Natural killer cell treated with Interleukin-12 subunit alpha and Interleukin-12 subunit beta and Interleukin-15 and Interleukin-18, amount 100 ng/mL, for 72 hours (primary cell): ENCODE measurements at regions not wholly inside any gene's neighbourhood (a gene's known extent, or its start where the extent isn't known, plus 50 kb on each side); places are given as distances from the start of the nearest gene placed in this dataset.

Experiments
- ATAC-seq, 2 donors: fragments of 150-1000 bp; cut with Tn5 transposase in 1 of 2; sonication (Bioruptor Pico), chemical (Tn5 transposase) in 1 of 2; 2 replicates each; pipeline ENCODE4 v1.10.0; 2021
- DNase-seq: peaks from one replicate; pipeline ENCODE4 v3.0.0; 2022; ENCODE audit warnings: low spot score
- H3K27ac Mint-ChIP-seq, 2 donors: 1 replicate in 1 of 2; 2 replicates in 1 of 2; pipeline ENCODE4 v1.8.0; 2022; ENCODE audit warnings: mixed read lengths in 2 of 2, mild to moderate bottlenecking in 1 of 2, moderate library complexity in 1 of 2
- H3K27me3 Mint-ChIP-seq, 2 donors: 1 replicate in 1 of 2; 2 replicates in 1 of 2; pipeline ENCODE4 v1.8.0; 2022; ENCODE audit warnings: mixed read lengths in 2 of 2
- H3K36me3 Mint-ChIP-seq: one replicate; pipeline ENCODE4 v1.8.0; 2022; ENCODE audit warnings: mixed read lengths
- H3K4me1 Mint-ChIP-seq, 2 donors: 1 replicate in 1 of 2; 2 replicates in 1 of 2; pipeline ENCODE4 v1.8.0; 2022; ENCODE audit warnings: low read depth in 2 of 2, mixed read lengths in 2 of 2, mild to moderate bottlenecking in 1 of 2
- H3K4me3 Mint-ChIP-seq: one replicate; pipeline ENCODE4 v1.8.0; 2022; ENCODE audit warnings: mixed read lengths
- H3K9me3 Mint-ChIP-seq: 2 replicates; pipeline ENCODE4 v1.8.0; 2022; ENCODE audit warnings: mixed read lengths

DNA sequence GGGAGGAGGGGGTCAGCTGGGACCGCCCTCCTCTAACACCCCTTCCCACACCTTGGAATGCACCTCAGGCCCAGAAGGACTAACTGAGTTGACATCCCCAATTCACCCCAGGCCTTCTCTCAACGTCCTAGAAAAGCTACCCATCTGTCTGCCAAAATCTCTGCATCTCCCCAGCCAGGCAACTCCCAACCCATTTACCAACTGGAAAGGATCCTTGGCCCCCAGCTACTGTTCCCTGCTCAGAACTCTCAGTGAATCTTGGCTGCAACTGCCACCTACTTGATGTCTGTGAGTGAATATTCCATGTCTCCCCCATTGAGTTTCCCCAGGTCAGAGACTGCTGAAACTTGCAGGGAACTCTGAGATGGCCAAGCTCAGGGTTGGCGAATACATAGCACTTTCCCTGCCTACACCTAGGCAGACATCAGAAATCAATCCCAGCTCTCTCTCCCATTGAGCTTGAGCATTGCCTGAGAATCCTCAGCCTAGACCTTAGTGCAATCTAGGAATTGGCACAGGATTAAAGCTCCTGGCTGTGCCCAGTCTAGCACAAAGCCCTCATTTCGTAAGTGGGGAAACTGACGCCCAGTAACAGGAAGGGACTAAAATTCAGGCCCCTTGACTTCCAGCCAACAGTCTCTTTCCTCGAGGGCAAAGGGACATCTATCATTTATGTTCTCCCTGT is 71.9 kb upstream of the NCOR2 start:
- H3K9me3 Mint-ChIP-seq, result no peaks in the 10 kb centered on the region
- H3K27ac Mint-ChIP-seq, result no peak overlapping the region
- ATAC-seq, result no peak
- H3K4me1 Mint-ChIP-seq, result peaks cover 4 to 13% of the 10 kb centered on the region in 2 donors
- no peak for DNase-seq
- H3K36me3 Mint-ChIP-seq, result no peaks in the 10 kb centered on the region
- H3K27me3 Mint-ChIP-seq, result peaks cover 19 to 20% of the 10 kb centered on the region in 2 donors
- H3K4me3 Mint-ChIP-seq, result no peak overlapping the region

DNA sequence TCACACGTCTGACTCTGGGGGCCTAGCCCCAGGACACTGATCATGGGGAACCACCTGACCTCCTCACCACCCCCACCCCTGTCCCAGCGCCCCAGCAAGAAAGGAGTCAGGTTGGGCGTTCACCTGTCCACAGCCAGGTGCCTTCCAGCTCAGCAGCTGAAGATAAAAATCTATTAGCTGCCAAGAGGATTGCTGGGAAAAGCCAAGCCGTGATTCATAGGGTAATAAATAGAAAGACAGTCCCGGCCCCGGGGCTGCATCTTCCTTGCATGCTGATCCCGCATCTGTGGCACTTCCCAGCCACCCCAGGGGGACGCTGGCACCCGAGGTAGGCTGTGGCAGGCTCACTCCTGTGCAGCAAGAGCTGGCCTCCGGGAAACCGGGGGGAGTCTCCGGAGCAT is 70.2 kb upstream of the NCOR2 start:
- DNase-seq (no peak), ATAC-seq (no peak)
- Mint-ChIP-seq H3K4me3 (no peak overlapping the region), H3K36me3 (no peaks in the 10 kb centered on the region), H3K4me1 (peaks cover 4 to 13% of the 10 kb centered on the region in 2 donors), H3K9me3 (no peaks in the 10 kb centered on the region), H3K27me3 (peaks cover 15 to 33% of the 10 kb centered on the region in 2 donors), H3K27ac (no peak overlapping the region)

DNA sequence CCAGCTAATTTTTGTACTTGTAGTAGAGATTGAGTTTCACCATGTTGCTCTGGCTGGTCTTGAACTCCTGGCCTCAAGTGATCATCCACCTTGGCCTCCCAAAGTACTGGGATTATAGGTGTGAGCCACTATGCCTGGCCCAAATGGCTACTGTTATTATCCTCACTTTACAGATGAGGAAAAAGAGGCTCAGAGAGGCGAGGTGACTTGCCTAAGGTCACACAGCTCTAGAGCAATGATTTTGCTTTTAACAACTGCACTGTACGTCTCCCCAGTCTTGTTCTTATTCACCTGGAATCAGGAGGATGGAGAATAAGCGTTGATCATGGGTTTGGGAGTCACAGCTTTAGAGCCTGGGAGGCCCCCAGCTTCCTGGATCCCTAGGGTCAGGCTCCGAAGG is 69.8 kb upstream of the NCOR2 start:
- Mint-ChIP-seq H3K4me1 (peaks cover 4 to 13% of the 10 kb centered on the region in 2 donors), H3K27ac (no peak overlapping the region), H3K36me3 (no peaks in the 10 kb centered on the region), H3K27me3 (peaks cover 15 to 33% of the 10 kb centered on the region in 2 donors), H3K4me3 (no peak overlapping the region), H3K9me3 (no peaks in the 10 kb centered on the region)
- DNase-seq (no peak), ATAC-seq (no peak)

DNA sequence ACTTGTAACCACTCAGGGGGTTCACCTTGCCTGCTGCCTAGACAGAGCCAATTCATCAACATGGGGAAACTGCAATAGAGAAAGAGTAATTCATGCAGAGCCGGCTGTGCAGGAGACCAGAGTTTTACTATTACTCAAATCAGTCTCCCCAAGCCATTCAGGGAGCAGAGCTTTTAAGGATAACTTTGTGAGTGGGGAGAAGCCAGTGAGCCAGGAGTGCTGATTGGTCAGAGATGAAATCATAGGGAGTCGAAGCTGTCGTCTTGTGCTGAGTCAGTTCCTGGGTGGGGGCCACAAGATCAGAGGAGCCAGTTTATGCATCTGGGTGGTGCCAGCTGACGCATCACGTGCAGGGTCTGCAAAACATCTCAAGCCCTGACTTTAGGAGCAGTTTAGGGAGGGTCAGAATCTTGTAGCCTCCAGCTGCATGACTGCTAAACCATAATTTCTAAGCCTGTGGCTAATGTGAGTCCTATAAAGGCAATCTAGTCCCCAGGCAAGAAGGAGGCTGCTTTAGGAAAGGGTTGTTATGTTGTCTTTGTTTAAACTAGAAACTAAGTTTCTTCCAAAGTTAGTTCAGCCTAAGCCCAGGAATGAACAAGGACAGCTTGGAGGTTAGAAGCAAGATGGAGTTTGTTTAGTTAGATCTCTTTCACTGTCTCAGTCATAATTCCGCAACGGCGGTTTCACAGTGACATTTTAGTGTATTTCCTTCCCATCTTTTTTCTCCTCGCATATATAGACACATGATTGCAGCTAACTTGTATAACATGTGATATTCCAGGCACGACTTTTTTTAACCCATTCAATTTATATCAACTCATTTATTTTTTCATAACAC is 68.9 kb upstream of the NCOR2 start:
- Mint-ChIP-seq H3K36me3 (no peaks in the 10 kb centered on the region), H3K9me3 (no peaks in the 10 kb centered on the region), H3K27me3 (peaks cover 15 to 33% of the 10 kb centered on the region in 2 donors), H3K27ac (no peak overlapping the region), H3K4me3 (peak overlapping the region; percentile 3), H3K4me1 (peaks cover 4 to 13% of the 10 kb centered on the region in 2 donors)
- DNase-seq (no peak), ATAC-seq (no peak)

- H3K27ac Mint-ChIP-seq, result no peak overlapping the region
- DNase-seq, result no peak
- no peaks in the 10 kb centered on the region for H3K36me3 Mint-ChIP-seq
- H3K4me1 Mint-ChIP-seq, result peaks cover 4 to 13% of the 10 kb centered on the region in 2 donors
- H3K4me3 Mint-ChIP-seq, result no peak overlapping the region
- no peaks in the 10 kb centered on the region for H3K9me3 Mint-ChIP-seq
- peaks cover 14 to 31% of the 10 kb centered on the region in 2 donors for H3K27me3 Mint-ChIP-seq
- ATAC-seq, result no peak
These were observed 67.9 kb upstream of the NCOR2 start for GRCh38 chr12:124635316-124635715.

DNA sequence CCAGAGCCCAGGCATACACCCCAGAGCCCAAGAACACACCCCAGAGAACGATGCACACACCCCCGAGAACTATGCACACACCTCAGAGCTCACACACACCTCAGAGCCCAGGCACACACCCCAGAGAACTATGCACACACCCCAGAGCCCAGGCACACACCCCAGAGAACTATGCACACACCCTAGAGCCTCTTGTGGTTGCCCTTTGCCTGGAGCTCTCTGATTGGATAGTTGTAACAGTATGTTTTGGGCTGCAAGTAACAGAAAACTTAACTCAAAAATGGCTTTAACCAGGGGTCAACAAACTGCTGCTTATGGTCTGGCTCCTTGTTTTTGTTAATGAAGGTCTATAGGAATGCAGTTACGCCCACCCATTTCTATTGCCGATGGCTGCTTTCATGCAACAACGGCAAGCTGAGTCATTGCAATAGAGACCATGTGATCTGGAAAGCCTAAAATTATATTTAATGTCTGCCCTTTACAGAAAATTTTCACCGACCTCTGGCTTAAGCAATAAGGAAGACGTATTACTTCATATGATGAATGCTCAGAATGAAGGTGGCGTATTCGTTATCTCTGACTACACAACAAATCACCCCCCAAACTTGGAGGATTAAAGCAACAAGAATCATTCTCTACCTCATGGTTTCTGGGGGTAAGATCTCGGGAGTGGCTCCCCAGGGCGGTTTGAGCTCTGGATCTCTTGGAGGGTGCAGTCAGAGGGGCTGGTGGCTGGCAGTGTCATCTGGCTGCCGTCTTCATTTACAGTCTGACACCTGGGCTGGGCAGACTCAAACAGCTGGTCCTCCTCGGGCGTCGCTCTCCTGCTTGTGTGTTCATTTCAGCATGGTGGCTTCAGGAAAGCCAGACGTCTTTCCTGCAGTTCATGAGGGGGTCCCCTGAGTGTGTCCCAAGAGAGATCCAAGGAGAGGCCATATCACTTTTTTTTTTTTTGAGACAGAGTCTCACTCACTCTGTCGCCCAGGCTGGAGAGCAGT is 66.3 kb upstream of the NCOR2 start:
- no peaks in the 10 kb centered on the region for H3K36me3 Mint-ChIP-seq
- no peak overlapping the region for H3K27ac Mint-ChIP-seq
- H3K4me3 Mint-ChIP-seq, result no peak overlapping the region
- DNase-seq, result no peak
- no peak for ATAC-seq
- peaks cover 4 to 13% of the 10 kb centered on the region in 2 donors for H3K4me1 Mint-ChIP-seq
- H3K27me3 Mint-ChIP-seq, result peaks cover 4 to 21% of the 10 kb centered on the region in 2 donors
- H3K9me3 Mint-ChIP-seq, result no peaks in the 10 kb centered on the region

- DNase-seq, result no peak
- Mint-ChIP-seq H3K36me3 (no peaks in the 10 kb centered on the region), H3K27me3 (peaks cover 6 to 21% of the 10 kb centered on the region in 2 donors), H3K9me3 (no peaks in the 10 kb centered on the region), H3K4me1 (peaks cover 4 to 13% of the 10 kb centered on the region in 2 donors), H3K27ac (no peak overlapping the region), H3K4me3 (no peak overlapping the region)
- ATAC-seq, result no peak
These were observed 65.1 kb upstream of the NCOR2 start for GRCh38 chr12:124632519-124632984.

DNA sequence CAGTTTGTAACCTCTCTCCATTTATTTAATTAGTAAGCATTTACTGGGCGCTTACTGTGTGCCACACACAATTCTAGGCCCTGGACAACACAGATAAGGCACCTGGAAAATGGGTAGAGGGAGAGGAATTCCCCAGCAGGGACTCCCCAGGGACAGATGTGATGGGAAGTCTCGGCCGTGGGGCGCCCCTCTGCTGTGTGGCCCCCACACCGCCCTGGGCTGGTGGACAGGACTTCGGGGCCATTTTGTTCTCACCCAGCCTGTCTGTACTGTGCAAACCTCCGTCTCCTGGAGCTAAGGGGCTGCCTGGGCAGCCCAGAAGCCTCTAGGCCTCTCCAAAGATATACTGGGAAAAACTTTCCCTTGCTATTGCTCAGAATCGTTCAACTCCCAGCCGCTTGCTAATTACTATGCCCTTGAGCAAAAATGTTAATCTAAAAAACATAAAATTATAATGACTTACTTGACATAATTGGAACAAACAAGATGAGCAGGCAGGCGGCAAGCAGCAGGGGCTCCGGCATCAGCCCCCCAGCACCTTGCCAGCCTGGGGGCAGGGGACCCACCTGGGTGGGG is 64.4 kb upstream of the NCOR2 start:
- H3K27me3 Mint-ChIP-seq, result peaks cover 6 to 21% of the 10 kb centered on the region in 2 donors
- ATAC-seq (peak in 1 of 2 donors; percentile 44), DNase-seq (no peak)
- no peak overlapping the region for H3K4me3 Mint-ChIP-seq
- H3K36me3 Mint-ChIP-seq, result no peaks in the 10 kb centered on the region
- peaks cover 4 to 11% of the 10 kb centered on the region in 2 donors for H3K4me1 Mint-ChIP-seq
- H3K9me3 Mint-ChIP-seq, result no peaks in the 10 kb centered on the region
- H3K27ac Mint-ChIP-seq, result no peak overlapping the region

DNA sequence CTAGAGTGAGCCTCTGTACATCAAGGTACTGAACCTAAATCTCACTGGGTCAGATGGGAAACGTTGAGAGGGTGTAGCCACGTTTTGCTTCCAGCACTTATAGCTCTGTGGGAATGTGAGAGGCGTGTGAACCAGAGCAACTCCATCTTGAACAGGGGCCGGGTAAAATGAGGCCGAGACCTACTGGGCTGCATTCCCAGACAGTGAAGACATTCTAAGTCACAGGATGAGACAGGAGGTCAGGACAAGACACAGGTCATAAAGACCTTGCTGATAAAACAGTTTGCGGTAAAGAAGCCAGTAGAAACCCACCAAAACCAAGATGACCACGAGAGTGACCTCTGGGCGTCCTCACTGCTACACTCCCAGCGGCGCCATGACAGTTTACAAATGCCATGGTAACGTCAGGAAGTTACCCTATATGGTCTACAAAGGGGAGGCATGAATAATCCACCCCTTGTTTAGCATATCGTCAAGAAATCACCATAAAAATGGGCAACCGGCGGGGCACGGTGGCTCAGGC is 63.4 kb upstream of the NCOR2 start:
- Mint-ChIP-seq H3K4me3 (no peak overlapping the region), H3K27ac (no peak overlapping the region), H3K27me3 (peaks cover 3 to 16% of the 10 kb centered on the region in 2 donors), H3K9me3 (no peaks in the 10 kb centered on the region), H3K4me1 (peaks cover 2 to 3% of the 10 kb centered on the region in 2 donors), H3K36me3 (no peaks in the 10 kb centered on the region)
- DNase-seq, result no peak
- no peak for ATAC-seq

- H3K36me3 Mint-ChIP-seq, result no peaks in the 10 kb centered on the region
- ATAC-seq, result no peak
These were observed 62.5 kb upstream of the NCOR2 start for GRCh38 chr12:124629789-124630480.

DNA sequence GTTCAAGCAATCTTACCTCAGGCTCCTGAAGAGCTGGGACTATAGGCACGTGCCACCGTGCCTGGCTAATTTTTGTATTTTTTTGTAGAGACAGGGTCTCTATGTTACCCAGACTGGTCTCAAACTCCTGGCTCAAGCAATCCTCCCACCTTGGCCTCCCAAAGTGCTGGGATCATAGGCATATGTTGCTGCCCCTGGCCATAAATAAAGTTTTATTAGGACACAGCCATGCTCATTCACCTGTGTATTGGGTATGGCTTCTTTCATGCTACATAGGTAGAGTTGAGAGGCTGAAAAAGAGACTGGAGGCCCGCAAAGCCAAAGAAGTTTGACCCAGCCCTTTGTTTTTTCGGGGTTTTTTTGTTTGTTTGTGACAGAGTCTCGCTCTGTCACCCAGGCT is 61.7 kb upstream of the NCOR2 start:
- Mint-ChIP-seq H3K4me3 (no peak overlapping the region), H3K36me3 (no peaks in the 10 kb centered on the region), H3K27me3 (peaks cover 5 to 13% of the 10 kb centered on the region in 2 donors), H3K4me1 (peaks cover 0 to 3% of the 10 kb centered on the region in 2 donors), H3K27ac (no peak overlapping the region), H3K9me3 (no peaks in the 10 kb centered on the region)
- ATAC-seq, result no peak
- DNase-seq, result no peak

More at GRCh38 chr12:124629789-124630480, 62.5 kb upstream of the NCOR2 start:
- H3K4me1 Mint-ChIP-seq, result peaks cover 0 to 3% of the 10 kb centered on the region in 2 donors
- DNase-seq, result no peak
- H3K9me3 Mint-ChIP-seq, result no peaks in the 10 kb centered on the region
- H3K27me3 Mint-ChIP-seq, result peaks cover 5 to 13% of the 10 kb centered on the region in 2 donors
- no peak overlapping the region for H3K27ac Mint-ChIP-seq
- no peak overlapping the region for H3K4me3 Mint-ChIP-seq

DNA sequence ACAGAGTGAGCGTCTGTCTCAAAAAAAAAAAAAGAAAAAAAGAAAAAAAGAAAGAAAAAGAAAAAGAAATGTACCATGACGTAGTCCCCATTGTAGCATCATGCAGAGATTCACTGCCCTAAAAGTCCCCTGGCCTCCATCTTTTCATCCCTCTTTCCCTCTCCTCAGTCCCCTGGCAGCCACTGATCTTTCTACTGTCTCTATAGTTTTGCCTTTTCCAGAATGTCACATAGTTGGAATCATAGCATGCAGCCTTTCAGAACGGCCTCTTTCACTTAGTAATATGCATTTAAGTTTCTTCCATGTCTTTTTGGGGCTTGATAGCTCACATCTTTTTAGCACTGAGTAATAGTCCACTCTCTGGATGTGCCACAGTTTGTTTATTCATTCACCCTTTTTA is 60.5 kb upstream of the NCOR2 start:
- no peak for ATAC-seq

More for the DNA sequence above, 60.5 kb upstream of the NCOR2 start:
- H3K9me3 Mint-ChIP-seq, result no peaks in the 10 kb centered on the region
- peaks cover 0 to 3% of the 10 kb centered on the region in 2 donors for H3K4me1 Mint-ChIP-seq
- H3K36me3 Mint-ChIP-seq, result no peaks in the 10 kb centered on the region
- peaks cover 2 to 5% of the 10 kb centered on the region in 2 donors for H3K27me3 Mint-ChIP-seq
- no peak for DNase-seq
- no peak overlapping the region for H3K27ac Mint-ChIP-seq
- no peak overlapping the region for H3K4me3 Mint-ChIP-seq
